22Rv1 (cell line): ENCODE measurements at regions not wholly inside any gene's neighbourhood (a gene's known extent, or its start where the extent isn't known, plus 50 kb on each side); places are given as distances from the start of the nearest gene placed in this dataset.

Source experiments
- CTCF ChIP-seq: fragments of 450-650 bp; IDR thresholded peaks from 2 replicates; pipeline ENCODE4 v1.5.1; 2017; ENCODE audit warnings: mild to moderate bottlenecking
- ZFX ChIP-seq: fragments of 450-650 bp; IDR thresholded peaks from 2 replicates; pipeline ENCODE4 v1.6.1; 2017; ENCODE audit warnings: antibody characterized with exemption, borderline replicate concordance

GRCh38 chr2:123928358-123928757 lies 96.7 kb upstream of the CNTNAP5 start:
- TF ChIP-seq CTCF (no peak), ZFX (no peak)
